Kidney (tissue), 13 donors: ENCODE measurements at regions not wholly inside any gene's neighbourhood (a gene's known extent, or its start where the extent isn't known, plus 50 kb on each side); places are given as distances from the start of the nearest gene placed in this dataset.

ENCODE experiments used
- DNase-seq, 5 donors: peaks; one replicate each; pipeline ENCODE4 v3.0.0-alpha.2; 2013 to 2020
- FAIRE-seq: peaks from 2 replicates; lab custom pipeline; 2012; peaks lifted over from hg19 to GRCh38; lab: Jason Lieb, UNC
- H3K27ac ChIP-seq, 2 donors: one replicate each; pipeline ENCODE4 v1.7.0; 2013; ENCODE audit warnings: low read depth in 2 of 2, low read length in 2 of 2, inconsistent platforms in 1 of 2
- H3K27me3 ChIP-seq: one replicate; pipeline ENCODE4 v1.7.1; 2013; ENCODE audit warnings: low read length, inconsistent platforms; ENCODE audit not compliant: control insufficient read depth, insufficient read depth
- H3K36me3 ChIP-seq, 3 donors: one replicate each; pipeline versions ENCODE4 v1.7.0 to v1.7.1; 2013; ENCODE audit warnings: low read length in 3 of 3, control low read depth in 1 of 3, inconsistent platforms in 1 of 3; ENCODE audit not compliant: insufficient read depth in 3 of 3, control insufficient read depth in 2 of 3
- H3K4me1 ChIP-seq, 3 donors: one replicate each; pipeline versions ENCODE4 v1.7.0 to v1.7.1; 2013; ENCODE audit warnings: low read length in 3 of 3, inconsistent platforms in 1 of 3, low read depth in 1 of 3; ENCODE audit not compliant: control insufficient read depth in 2 of 3, insufficient read depth in 2 of 3
- H3K4me3 ChIP-seq, 3 donors: one replicate each; pipeline versions ENCODE4 v1.7.0 to v1.8.1; 2013; ENCODE audit warnings: low read length in 3 of 3, control low read depth in 1 of 3, inconsistent platforms in 1 of 3
- H3K9ac ChIP-seq, 3 donors: one replicate each; pipeline versions ENCODE4 v1.7.0 to v1.7.1; 2013; ENCODE audit warnings: low read length in 3 of 3, control low read depth in 1 of 3, inconsistent platforms in 1 of 3
- H3K9me3 ChIP-seq, 3 donors: one replicate each; pipeline versions ENCODE4 v1.7.0 to v1.7.1; 2013; ENCODE audit warnings: low read length in 3 of 3, control low read depth in 1 of 3, inconsistent platforms in 1 of 3; ENCODE audit not compliant: control insufficient read depth in 2 of 3, insufficient read depth in 1 of 3
- CTCF ChIP-seq: IDR thresholded peaks from 3 replicates; pipeline ENCODE4 v1.5.1; 2012; ENCODE audit warnings: mild to moderate bottlenecking, moderate library complexity, borderline replicate concordance; ENCODE audit not compliant: insufficient read depth; ENCODE audit errors: extremely low read depth
- intact Hi-C: fragments of 100-400 bp; cut with DNase I; formaldehyde crosslinking; loops from one replicate; pipeline ENCODE4 v1.11.1; 2022
- donor health status: control.
- donor health status: control.
- donor health status: control.
- donor health status: control.
- donor health status: control.
- donor health status: DM: yes; HTN: yes; CAD: no.
- donor health status: Normal renal cell carcinoma (clear cell type).

- no peaks in the 10 kb centered on the region for H3K27me3 ChIP-seq
- no peak overlapping the region for H3K27ac ChIP-seq
- no peaks in the 10 kb centered on the region for H3K4me1 ChIP-seq
- TF ChIP-seq CTCF: no peak
- FAIRE-seq: no peak
- H3K9me3 ChIP-seq: no peaks in the 10 kb centered on the region
- no peak overlapping the region for H3K9ac ChIP-seq
- no peaks in the 10 kb centered on the region for H3K36me3 ChIP-seq
- H3K4me3 ChIP-seq: no peak overlapping the region
- no peak for DNase-seq
- intact Hi-C loops: no loop called here
These were observed 209.2 kb upstream of the TNRC6C start for GRCh38 chr17:77749321-77749751.

GRCh38 chr17:77749989-77750388, 208.5 kb upstream of the TNRC6C start:
- Histone ChIP-seq H3K9ac (no peak overlapping the region), H3K27ac (no peak overlapping the region), H3K4me1 (no peaks in the 10 kb centered on the region), H3K27me3 (no peaks in the 10 kb centered on the region), H3K4me3 (no peak overlapping the region), H3K9me3 (no peaks in the 10 kb centered on the region), H3K36me3 (no peaks in the 10 kb centered on the region)
- FAIRE-seq (no peak), DNase-seq (no peak)
- TF ChIP-seq CTCF: no peak
- intact Hi-C loops: no loop called here

GRCh38 chr17:77750427-77751043, 208.0 kb upstream of the TNRC6C start:
- FAIRE-seq: no peak
- Histone ChIP-seq H3K9me3 (no peaks in the 10 kb centered on the region), H3K27me3 (no peaks in the 10 kb centered on the region), H3K4me1 (no peaks in the 10 kb centered on the region), H3K27ac (no peak overlapping the region), H3K36me3 (no peaks in the 10 kb centered on the region), H3K9ac (no peak overlapping the region), H3K4me3 (no peak overlapping the region)
- no peak for TF ChIP-seq CTCF
- intact Hi-C loops: no loop called here
- no peak for DNase-seq

GRCh38 chr17:77753246-77753645, 205.3 kb upstream of the TNRC6C start:
- H3K36me3 ChIP-seq: no peaks in the 10 kb centered on the region
- no peaks in the 10 kb centered on the region for H3K27me3 ChIP-seq
- no peak overlapping the region for H3K9ac ChIP-seq
- H3K27ac ChIP-seq: no peak overlapping the region
- no peaks in the 10 kb centered on the region for H3K9me3 ChIP-seq
- FAIRE-seq (no peak), DNase-seq (no peak)
- H3K4me1 ChIP-seq: no peaks in the 10 kb centered on the region
- TF ChIP-seq CTCF: no peak
- intact Hi-C loops: no loop called here
- no peak overlapping the region for H3K4me3 ChIP-seq
